Left lung (tissue), 4 donors: ENCODE measurements at regions not wholly inside any gene's neighbourhood (a gene's known extent, or its start where the extent isn't known, plus 50 kb on each side); places are given as distances from the start of the nearest gene placed in this dataset.

Experiments
- ATAC-seq: fragments of 200-7000 bp; cut with Tn5 transposase; one replicate; pipeline ENCODE4 v1.9.1; 2020; ENCODE audit warnings: moderate library complexity
- DNase-seq, 4 donors: peaks; one replicate each; pipeline ENCODE4 v3.0.0-alpha.2; 2013 to 2020
- H3K27ac ChIP-seq, 2 donors: fragments of 200-600 bp; sonication (generic) in 1 of 2; one replicate each; pipeline versions ENCODE4 v1.5.0 to v1.8.0; 2020 to 2021
- H3K27me3 ChIP-seq, 2 donors: fragments of 200-600 bp; sonication (generic) in 1 of 2; one replicate each; pipeline versions ENCODE4 v1.5.0 to v1.8.0; 2020 to 2021
- H3K36me3 ChIP-seq, 2 donors: fragments of 200-600 bp; sonication (generic) in 1 of 2; one replicate each; pipeline versions ENCODE4 v1.5.0 to v1.8.0; 2020 to 2021
- H3K4me1 ChIP-seq, 2 donors: fragments of 200-600 bp; one replicate each; pipeline ENCODE4 v1.8.0; 2021
- H3K4me3 ChIP-seq, 2 donors: fragments of 200-600 bp; sonication (generic) in 1 of 2; one replicate each; pipeline versions ENCODE4 v1.5.0 to v1.8.0; 2020 to 2021; ENCODE audit warnings: mild to moderate bottlenecking in 1 of 2
- H3K9me3 ChIP-seq, 2 donors: fragments of 200-600 bp; sonication (generic) in 1 of 2; one replicate each; pipeline versions ENCODE4 v1.5.0 to v1.8.0; 2020 to 2021
- intact Hi-C, 2 donors: fragments of 100-400 bp; cut with DNase I; formaldehyde crosslinking; loops; one replicate each; pipeline versions ENCODE4 v1.11.2 to v1.14.2; 2022
- TF ChIP-seq, protein P1 (sequence below), 2 donors: fragments of 200-600 bp; sonication (generic) in 1 of 2; IDR thresholded peaks; one replicate each; pipeline versions ENCODE4 v1.5.0 to v1.8.0; 2021; ENCODE audit warnings: antibody characterized with exemption in 2 of 2
- donor health status: DM: no; HTN: yes; CAD: no.
- donor health status: DM: no; HTN: no; CAD: no.

- no peak for ATAC-seq
- Histone ChIP-seq H3K27ac (no peak overlapping the region), H3K4me3 (no peak overlapping the region), H3K27me3 (no peaks in the 10 kb centered on the region), H3K9me3 (no peaks in the 10 kb centered on the region), H3K4me1 (no peaks in the 10 kb centered on the region), H3K36me3 (no peaks in the 10 kb centered on the region)
- intact Hi-C loops: no loop called here
- DNase-seq: no peak
- TF ChIP-seq, protein P1, sequence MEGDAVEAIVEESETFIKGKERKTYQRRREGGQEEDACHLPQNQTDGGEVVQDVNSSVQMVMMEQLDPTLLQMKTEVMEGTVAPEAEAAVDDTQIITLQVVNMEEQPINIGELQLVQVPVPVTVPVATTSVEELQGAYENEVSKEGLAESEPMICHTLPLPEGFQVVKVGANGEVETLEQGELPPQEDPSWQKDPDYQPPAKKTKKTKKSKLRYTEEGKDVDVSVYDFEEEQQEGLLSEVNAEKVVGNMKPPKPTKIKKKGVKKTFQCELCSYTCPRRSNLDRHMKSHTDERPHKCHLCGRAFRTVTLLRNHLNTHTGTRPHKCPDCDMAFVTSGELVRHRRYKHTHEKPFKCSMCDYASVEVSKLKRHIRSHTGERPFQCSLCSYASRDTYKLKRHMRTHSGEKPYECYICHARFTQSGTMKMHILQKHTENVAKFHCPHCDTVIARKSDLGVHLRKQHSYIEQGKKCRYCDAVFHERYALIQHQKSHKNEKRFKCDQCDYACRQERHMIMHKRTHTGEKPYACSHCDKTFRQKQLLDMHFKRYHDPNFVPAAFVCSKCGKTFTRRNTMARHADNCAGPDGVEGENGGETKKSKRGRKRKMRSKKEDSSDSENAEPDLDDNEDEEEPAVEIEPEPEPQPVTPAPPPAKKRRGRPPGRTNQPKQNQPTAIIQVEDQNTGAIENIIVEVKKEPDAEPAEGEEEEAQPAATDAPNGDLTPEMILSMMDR (IDR thresholded peaks at IDR 0.05): no peak
These were observed 521.4 kb downstream of the PRR16 start for GRCh38 chr5:120985526-120985925.

DNA sequence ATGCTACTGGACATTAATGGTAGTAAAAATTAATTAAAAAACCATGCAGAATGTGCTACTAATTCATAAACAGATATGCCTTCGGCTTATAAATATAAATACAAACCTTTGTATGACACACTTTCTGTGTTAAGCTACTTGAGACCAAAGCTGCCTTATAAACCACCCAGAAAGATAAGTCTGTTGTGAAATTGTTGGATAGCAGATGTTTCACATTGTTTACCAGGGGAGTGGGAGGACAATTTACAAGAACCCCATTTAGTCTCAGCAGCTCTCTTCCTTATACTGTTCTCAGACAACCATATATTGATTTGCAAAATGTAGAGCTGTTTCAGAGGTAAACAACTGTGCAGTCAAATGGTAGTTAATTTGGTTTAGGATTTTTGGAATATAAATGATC, 524.4 kb downstream of the PRR16 start:
- intact Hi-C loops: no loop called here
- ATAC-seq (no peak), DNase-seq (peak in 1 of 4 donors; percentile 42)
- TF ChIP-seq, protein P1 (IDR thresholded peaks at IDR 0.05): no peak
- Histone ChIP-seq H3K36me3 (no peaks in the 10 kb centered on the region), H3K9me3 (no peaks in the 10 kb centered on the region), H3K27ac (no peak overlapping the region), H3K27me3 (no peaks in the 10 kb centered on the region), H3K4me3 (no peak overlapping the region), H3K4me1 (no peaks in the 10 kb centered on the region)

DNA sequence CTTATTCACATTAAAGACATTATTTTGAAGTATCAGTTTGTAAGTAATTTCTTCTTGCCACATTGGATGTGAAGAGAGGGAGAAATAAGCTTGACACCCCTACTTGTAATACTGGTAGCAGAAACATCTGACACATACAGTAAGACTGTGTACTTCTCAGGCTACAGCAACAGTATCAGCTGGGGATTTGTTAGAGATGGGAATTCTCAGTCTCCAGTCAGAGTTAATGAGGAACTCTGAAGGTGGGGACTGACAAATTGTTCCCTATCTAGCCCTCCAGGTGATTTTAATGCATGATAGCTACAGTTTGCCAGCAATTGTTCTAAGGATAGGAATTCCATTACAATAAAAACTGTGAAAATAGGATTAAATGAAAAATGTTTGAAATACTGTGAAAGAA, 524.8 kb downstream of the PRR16 start:
- Histone ChIP-seq H3K4me1 (no peaks in the 10 kb centered on the region), H3K27ac (no peak overlapping the region), H3K4me3 (no peak overlapping the region), H3K36me3 (no peaks in the 10 kb centered on the region), H3K9me3 (no peaks in the 10 kb centered on the region), H3K27me3 (no peaks in the 10 kb centered on the region)
- TF ChIP-seq, protein P1 (IDR thresholded peaks at IDR 0.05): no peak
- intact Hi-C loops: no loop called here
- DNase-seq: peak in 1 of 4 donors; percentile 10
- ATAC-seq: no peak

DNA sequence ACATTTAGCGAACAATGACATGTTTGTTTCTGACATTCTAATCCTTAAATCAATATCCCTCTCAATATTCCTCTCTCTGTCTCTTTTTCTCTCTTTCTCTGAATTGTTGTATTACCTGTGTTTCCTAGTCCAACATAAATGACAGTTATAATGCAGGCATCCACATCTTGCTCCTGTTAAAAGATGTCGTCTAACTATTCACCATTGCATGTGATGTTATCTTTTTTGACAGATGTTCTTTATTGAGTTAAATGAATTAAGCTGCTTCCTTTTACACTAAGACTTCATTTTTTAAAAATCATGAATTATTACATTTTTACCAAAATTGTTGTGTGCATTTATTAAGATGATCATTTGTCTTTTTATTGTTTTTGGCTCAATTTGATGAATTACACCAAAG, 527.5 kb downstream of the PRR16 start:
- no peak for ATAC-seq
- DNase-seq: no peak
- Histone ChIP-seq H3K4me3 (no peak overlapping the region), H3K4me1 (no peaks in the 10 kb centered on the region), H3K27ac (no peak overlapping the region), H3K9me3 (no peaks in the 10 kb centered on the region), H3K27me3 (no peaks in the 10 kb centered on the region), H3K36me3 (no peaks in the 10 kb centered on the region)
- TF ChIP-seq, protein P1 (IDR thresholded peaks at IDR 0.05): no peak
- intact Hi-C loops: no loop called here

GRCh38 chr5:120994112-120994511, 530.0 kb downstream of the PRR16 start:
- Histone ChIP-seq H3K4me1 (no peaks in the 10 kb centered on the region), H3K9me3 (no peaks in the 10 kb centered on the region), H3K36me3 (no peaks in the 10 kb centered on the region), H3K27ac (no peak overlapping the region), H3K27me3 (no peaks in the 10 kb centered on the region), H3K4me3 (no peak overlapping the region)
- ATAC-seq (no peak), DNase-seq (no peak)
- TF ChIP-seq, protein P1 (IDR thresholded peaks at IDR 0.05): no peak
- intact Hi-C loops: no loop called here
